ENCODE measurements at regions not wholly inside any gene's neighbourhood (a gene's known extent, or its start where the extent isn't known, plus 50 kb on each side); places are given as distances from the start of the nearest gene placed in this dataset.

DNA sequence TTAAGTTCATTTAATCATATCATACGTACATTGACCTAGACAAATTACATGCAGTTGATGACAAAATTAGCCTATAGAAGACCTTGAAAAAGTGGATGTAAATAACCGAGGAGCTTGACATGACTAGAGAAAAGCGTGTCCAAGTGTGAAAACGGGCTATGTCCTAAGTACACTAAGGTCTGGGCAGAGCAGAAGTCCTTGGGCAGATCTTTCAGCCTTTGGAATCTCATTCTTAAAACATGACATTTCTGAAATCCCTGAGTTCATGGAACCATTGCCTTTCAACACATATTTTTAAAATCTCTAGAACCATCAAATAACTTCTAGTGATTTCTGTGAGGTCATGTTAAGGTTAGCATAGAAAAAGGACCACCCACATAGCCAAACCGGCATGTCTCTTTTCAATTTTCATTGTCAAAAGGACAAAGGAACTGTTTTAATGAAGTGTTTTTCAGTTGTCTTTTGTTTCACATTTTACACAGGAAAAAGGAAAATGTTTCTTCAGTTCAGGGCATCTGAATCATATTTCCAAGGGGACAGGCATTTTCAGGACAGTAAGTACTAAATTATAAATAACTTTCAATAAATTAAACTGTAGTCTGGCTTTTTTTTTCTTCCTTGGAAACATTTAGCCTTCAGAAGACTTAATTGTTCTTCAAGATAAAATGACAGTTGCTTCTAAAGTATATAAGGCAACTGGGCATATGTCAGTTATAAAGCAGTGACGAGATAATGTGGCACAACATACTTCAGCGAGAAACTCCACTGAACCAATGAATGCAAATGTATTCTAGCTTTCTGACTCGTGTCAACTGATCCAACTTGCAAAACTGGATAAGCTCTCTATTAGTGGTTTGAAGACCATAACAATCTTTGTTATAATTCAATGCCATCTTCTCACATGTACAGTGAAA lies 416.8 kb downstream of the NFIB start:
- Histone ChIP-seq H3F3A (replicated peaks; ENCODE audit: low read depth) (no peaks in the 10 kb centered on the region), H3K27me3 (ENCODE audit: insufficient read depth) (no peaks in the 10 kb centered on the region), H3K79me2 (replicated peaks; ENCODE audit: insufficient read depth) (no peaks in the 10 kb centered on the region), H3K4me3 (no peak overlapping the region), H3K4me2 (peak overlapping the region; percentile 15; the same call in 1 of the 2 replicates), H2AFZ (no peak overlapping the region), H3K9me2 (ENCODE audit: insufficient read depth) (no peaks in the 10 kb centered on the region; the same call in 1 of the 2 replicates), H3K36me3 (ENCODE audit: insufficient read depth) (no peaks in the 10 kb centered on the region), H3K27ac (ENCODE audit: low read depth) (no peak overlapping the region), H3K4me1 (ENCODE audit: insufficient read depth) (peaks cover 46% of the 10 kb centered on the region), H4K20me1 (replicated peaks; ENCODE audit: insufficient read depth) (no peaks in the 10 kb centered on the region)
- TF ChIP-seq NANOG (IDR thresholded peaks at IDR 0.05; ENCODE audit: borderline replicate concordance): no peak
- Mint-ChIP-seq H3K36me3 (ENCODE audit: low read depth) (no peaks in the 10 kb centered on the region), H3K4me1 (peaks cover 46% of the 10 kb centered on the region), H3K9me3 (no peaks in the 10 kb centered on the region), H3K27ac (no peak overlapping the region), H3K27me3 (ENCODE audit: insufficient read depth, low read depth, poor library complexity) (no peaks in the 10 kb centered on the region), H3K4me3 (no peak overlapping the region)
- DNase-seq (ENCODE audit: low spot score): peak; percentile 54
- no peak for ATAC-seq

DNA sequence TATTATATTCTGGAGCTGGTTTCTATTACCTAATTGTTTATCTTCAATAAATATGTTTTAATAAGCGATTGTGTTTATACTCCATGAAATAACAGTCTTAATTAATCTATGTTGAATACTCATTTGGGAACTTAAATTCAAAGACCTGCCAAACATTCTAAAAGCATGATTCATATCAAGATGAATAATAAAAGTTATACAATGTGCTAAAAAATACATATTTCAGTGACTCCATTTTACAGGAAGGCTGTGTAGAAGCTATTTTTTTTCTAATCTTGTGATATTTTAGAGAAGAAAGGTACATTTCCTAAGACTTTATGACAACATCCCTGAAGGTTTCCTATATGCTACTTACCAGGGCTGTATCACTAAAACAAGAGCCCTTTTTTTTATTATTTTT lies 417.9 kb downstream of the NFIB start:
- no peaks in the 10 kb centered on the region for H3K27me3 ChIP-seq (ENCODE audit: insufficient read depth)
- no peaks in the 10 kb centered on the region for H3K9me3 Mint-ChIP-seq
- no peaks in the 10 kb centered on the region for H3K27me3 Mint-ChIP-seq (ENCODE audit: insufficient read depth, low read depth, poor library complexity)
- no peak for ATAC-seq
- H3K4me3 Mint-ChIP-seq: no peak overlapping the region
- no peak overlapping the region for H2AFZ ChIP-seq
- no peak overlapping the region for H3K4me2 ChIP-seq
- no peaks in the 10 kb centered on the region for H3F3A ChIP-seq (replicated peaks; ENCODE audit: low read depth)
- H4K20me1 ChIP-seq (replicated peaks; ENCODE audit: insufficient read depth): no peaks in the 10 kb centered on the region
- H3K79me2 ChIP-seq (replicated peaks; ENCODE audit: insufficient read depth): no peaks in the 10 kb centered on the region
- no peaks in the 10 kb centered on the region for H3K36me3 Mint-ChIP-seq (ENCODE audit: low read depth)
- H3K27ac Mint-ChIP-seq: no peak overlapping the region
- peaks cover 41% of the 10 kb centered on the region for H3K4me1 ChIP-seq (ENCODE audit: insufficient read depth)
- no peak for DNase-seq (ENCODE audit: low spot score)
- no peak overlapping the region for H3K27ac ChIP-seq (ENCODE audit: low read depth)
- no peaks in the 10 kb centered on the region for H3K36me3 ChIP-seq (ENCODE audit: insufficient read depth)
- TF ChIP-seq, protein P1, sequence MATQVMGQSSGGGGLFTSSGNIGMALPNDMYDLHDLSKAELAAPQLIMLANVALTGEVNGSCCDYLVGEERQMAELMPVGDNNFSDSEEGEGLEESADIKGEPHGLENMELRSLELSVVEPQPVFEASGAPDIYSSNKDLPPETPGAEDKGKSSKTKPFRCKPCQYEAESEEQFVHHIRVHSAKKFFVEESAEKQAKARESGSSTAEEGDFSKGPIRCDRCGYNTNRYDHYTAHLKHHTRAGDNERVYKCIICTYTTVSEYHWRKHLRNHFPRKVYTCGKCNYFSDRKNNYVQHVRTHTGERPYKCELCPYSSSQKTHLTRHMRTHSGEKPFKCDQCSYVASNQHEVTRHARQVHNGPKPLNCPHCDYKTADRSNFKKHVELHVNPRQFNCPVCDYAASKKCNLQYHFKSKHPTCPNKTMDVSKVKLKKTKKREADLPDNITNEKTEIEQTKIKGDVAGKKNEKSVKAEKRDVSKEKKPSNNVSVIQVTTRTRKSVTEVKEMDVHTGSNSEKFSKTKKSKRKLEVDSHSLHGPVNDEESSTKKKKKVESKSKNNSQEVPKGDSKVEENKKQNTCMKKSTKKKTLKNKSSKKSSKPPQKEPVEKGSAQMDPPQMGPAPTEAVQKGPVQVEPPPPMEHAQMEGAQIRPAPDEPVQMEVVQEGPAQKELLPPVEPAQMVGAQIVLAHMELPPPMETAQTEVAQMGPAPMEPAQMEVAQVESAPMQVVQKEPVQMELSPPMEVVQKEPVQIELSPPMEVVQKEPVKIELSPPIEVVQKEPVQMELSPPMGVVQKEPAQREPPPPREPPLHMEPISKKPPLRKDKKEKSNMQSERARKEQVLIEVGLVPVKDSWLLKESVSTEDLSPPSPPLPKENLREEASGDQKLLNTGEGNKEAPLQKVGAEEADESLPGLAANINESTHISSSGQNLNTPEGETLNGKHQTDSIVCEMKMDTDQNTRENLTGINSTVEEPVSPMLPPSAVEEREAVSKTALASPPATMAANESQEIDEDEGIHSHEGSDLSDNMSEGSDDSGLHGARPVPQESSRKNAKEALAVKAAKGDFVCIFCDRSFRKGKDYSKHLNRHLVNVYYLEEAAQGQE (IDR thresholded peaks at IDR 0.05; ENCODE audit: unreplicated experiment): no peak
- TF ChIP-seq CREB1 (CRISPR knock-in tag; IDR thresholded peaks at IDR 0.05; ENCODE audit: low read depth) (no peak), STAT1 (IDR thresholded peaks at IDR 0.05; ENCODE audit: unreplicated experiment) (no peak), EZH2 (IDR thresholded peaks at IDR 0.05; ENCODE audit: low read depth, unreplicated experiment) (no peak), NANOG (IDR thresholded peaks at IDR 0.05; ENCODE audit: borderline replicate concordance) (no peak), JUNB (IDR thresholded peaks at IDR 0.05; ENCODE audit: unreplicated experiment) (no peak)
- TF ChIP-seq, protein P2, sequence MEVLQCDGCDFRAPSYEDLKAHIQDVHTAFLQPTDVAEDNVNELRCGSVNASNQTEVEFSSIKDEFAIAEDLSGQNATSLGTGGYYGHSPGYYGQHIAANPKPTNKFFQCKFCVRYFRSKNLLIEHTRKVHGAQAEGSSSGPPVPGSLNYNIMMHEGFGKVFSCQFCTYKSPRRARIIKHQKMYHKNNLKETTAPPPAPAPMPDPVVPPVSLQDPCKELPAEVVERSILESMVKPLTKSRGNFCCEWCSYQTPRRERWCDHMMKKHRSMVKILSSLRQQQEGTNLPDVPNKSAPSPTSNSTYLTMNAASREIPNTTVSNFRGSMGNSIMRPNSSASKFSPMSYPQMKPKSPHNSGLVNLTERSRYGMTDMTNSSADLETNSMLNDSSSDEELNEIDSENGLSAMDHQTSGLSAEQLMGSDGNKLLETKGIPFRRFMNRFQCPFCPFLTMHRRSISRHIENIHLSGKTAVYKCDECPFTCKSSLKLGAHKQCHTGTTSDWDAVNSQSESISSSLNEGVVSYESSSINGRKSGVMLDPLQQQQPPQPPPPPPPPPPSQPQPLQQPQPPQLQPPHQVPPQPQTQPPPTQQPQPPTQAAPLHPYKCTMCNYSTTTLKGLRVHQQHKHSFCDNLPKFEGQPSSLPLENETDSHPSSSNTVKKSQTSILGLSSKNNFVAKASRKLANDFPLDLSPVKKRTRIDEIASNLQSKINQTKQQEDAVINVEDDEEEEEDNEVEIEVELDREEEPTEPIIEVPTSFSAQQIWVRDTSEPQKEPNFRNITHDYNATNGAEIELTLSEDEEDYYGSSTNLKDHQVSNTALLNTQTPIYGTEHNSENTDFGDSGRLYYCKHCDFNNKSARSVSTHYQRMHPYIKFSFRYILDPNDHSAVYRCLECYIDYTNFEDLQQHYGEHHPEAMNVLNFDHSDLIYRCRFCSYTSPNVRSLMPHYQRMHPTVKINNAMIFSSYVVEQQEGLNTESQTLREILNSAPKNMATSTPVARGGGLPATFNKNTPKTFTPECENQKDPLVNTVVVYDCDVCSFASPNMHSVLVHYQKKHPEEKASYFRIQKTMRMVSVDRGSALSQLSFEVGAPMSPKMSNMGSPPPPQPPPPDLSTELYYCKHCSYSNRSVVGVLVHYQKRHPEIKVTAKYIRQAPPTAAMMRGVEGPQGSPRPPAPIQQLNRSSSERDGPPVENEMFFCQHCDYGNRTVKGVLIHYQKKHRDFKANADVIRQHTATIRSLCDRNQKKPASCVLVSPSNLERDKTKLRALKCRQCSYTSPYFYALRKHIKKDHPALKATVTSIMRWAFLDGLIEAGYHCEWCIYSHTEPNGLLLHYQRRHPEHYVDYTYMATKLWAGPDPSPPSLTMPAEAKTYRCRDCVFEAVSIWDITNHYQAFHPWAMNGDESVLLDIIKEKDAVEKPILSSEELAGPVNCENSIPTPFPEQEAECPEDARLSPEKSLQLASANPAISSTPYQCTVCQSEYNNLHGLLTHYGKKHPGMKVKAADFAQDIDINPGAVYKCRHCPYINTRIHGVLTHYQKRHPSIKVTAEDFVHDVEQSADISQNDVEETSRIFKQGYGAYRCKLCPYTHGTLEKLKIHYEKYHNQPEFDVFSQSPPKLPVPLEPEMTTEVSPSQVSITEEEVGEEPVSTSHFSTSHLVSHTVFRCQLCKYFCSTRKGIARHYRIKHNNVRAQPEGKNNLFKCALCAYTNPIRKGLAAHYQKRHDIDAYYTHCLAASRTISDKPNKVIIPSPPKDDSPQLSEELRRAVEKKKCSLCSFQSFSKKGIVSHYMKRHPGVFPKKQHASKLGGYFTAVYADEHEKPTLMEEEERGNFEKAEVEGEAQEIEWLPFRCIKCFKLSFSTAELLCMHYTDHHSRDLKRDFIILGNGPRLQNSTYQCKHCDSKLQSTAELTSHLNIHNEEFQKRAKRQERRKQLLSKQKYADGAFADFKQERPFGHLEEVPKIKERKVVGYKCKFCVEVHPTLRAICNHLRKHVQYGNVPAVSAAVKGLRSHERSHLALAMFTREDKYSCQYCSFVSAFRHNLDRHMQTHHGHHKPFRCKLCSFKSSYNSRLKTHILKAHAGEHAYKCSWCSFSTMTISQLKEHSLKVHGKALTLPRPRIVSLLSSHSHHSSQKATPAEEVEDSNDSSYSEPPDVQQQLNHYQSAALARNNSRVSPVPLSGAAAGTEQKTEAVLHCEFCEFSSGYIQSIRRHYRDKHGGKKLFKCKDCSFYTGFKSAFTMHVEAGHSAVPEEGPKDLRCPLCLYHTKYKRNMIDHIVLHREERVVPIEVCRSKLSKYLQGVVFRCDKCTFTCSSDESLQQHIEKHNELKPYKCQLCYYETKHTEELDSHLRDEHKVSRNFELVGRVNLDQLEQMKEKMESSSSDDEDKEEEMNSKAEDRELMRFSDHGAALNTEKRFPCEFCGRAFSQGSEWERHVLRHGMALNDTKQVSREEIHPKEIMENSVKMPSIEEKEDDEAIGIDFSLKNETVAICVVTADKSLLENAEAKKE (CRISPR knock-in tag; IDR thresholded peaks at IDR 0.05): no peak
- no peaks in the 10 kb centered on the region; the same call in 1 of the 2 replicates for H3K9me2 ChIP-seq (ENCODE audit: insufficient read depth)
- H3K4me3 ChIP-seq: no peak overlapping the region
- H3K4me1 Mint-ChIP-seq: peaks cover 37% of the 10 kb centered on the region

Measured in GM23338 (cell line).